HG02943 (cell line): ENCODE measurements at regions not wholly inside any gene's neighbourhood (a gene's known extent, or its start where the extent isn't known, plus 50 kb on each side); places are given as distances from the start of the nearest gene placed in this dataset.

ENCODE experiments used
- ATAC-seq: cut with Tn5 transposase; IDR thresholded peaks from one replicate; pipeline ENCODE4 v1.9.1; 2021; ENCODE audit warnings: mild to moderate bottlenecking, low read depth, moderate library complexity; ENCODE audit not compliant: unreplicated experiment

DNA sequence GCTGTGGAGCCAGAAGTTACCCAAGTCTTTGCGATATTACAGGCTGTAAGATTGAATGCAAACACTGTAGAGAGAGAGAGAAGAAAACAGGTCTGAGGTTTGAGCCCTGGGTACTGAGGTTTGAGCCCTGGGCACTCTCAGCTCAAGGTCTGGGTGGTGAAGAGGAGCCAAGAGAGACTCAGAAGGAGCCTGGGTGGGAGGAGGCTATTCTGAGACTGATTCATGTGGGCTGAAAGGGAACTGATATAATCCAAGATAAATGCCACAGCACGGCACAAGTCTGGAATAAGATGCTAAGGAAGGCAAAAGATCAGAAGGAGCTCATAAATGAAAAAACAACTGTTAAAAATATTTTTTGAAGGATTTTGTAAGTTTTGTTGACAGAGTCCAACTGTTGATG is 407.6 kb upstream of the HS6ST1 start:
- ATAC-seq = no peak

DNA sequence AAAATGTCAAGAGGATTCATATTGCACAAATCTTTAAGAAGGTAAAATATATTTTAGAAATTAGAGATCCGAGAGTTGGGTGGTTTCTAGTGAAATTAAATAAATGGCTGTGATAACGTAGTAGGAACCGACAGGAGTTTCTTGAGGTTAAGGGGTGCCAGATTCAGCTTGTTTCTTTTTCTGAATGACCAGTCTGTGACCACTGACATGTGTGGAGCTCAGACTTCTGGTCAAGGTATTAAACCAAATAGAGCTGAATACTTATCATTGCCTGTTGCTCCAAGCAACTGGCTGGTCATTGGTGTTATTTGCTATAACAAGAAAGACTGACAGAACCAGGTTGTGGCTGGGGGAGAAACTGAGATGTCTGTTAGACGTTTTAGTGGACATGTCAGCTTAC is 408.2 kb upstream of the HS6ST1 start:
- ATAC-seq = no peak

DNA sequence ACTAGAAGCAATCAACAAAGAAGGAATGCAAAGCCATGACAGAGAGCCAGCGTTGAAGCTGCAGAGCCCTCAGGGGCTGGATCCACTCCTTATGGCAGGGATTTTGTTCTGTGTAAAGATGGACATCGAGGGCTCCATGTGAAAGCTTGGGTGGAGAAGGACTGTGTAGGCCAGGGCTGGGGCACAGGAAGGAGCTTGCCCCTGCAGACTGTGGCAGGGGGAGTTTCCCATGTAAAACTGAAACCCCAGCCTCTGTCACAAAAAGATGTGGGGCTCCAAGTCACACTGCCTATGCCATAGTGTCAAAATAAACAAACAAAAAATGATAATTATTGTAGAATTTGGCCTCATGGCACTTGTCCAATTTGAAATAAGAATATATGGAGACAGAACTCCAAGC is 408.7 kb upstream of the HS6ST1 start:
- ATAC-seq = peak; percentile 80

DNA sequence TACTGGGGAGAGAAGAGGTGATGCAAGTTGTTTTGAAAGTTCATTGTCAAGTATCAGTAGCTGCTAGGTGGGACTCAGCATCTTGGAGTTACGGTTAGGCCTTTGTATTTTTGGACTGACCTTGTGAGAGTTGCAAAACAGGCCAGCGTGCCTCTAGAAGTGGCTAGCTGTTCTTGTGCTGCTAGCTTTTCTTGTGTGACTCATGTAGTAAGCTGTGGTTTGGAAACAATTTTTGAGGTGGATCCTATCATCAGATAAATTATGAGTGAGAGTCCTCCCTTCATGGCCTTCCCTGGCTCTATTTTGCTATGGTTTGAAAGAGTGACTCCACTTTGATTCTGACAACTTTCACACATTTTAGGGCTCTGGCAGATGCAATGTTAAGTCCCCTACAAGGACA is 409.2 kb upstream of the HS6ST1 start:
- no peak for ATAC-seq

DNA sequence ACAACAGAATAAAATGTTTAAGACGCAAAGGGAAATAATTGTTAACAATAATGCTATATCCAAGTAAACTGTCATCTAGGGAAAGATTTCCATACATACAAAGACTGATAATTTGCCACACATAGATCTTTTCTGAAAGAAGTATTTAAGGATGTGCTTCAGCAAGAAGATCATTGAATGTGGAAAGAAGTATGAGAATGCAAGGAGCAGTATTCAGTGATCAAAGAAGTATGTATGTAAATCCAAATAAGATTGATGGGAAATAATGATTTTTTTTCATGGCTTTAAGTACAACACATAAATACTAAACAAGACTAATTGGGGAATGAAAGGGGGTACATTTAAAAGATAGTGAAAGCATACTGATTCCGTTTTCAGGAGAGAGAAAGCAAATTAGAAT is 410.4 kb upstream of the HS6ST1 start:
- ATAC-seq = no peak

DNA sequence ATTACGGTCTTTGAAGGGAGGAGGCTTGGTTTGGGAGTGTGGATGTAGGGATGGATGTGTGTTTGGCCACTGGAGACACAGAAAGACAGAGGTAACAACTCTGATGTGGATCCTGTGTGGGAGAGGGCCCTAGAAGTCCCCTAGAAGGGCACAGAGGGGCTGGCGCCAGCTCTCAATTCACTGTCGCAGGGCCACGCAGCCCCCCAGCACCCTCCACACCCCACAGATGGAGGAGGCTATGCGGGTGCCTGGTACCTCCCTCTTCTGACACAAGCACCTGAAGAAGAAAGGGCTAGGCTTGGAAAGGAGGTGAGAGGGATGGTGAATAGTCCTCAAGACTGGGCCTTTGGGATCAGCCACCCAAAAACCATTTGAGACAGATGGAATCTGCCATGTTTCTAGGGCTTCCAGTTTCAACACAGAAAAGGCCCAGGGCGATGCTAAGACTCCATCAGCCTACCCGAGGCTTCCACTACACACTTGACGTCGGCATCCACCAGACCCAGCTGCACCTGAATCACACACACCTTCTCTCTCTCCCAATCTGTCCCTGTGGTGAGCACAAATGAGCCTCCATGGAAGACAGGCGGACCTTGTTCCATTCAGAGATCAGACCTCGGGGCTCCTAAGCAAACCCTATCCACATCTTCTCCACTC is 413.5 kb upstream of the HS6ST1 start:
- no peak for ATAC-seq

DNA sequence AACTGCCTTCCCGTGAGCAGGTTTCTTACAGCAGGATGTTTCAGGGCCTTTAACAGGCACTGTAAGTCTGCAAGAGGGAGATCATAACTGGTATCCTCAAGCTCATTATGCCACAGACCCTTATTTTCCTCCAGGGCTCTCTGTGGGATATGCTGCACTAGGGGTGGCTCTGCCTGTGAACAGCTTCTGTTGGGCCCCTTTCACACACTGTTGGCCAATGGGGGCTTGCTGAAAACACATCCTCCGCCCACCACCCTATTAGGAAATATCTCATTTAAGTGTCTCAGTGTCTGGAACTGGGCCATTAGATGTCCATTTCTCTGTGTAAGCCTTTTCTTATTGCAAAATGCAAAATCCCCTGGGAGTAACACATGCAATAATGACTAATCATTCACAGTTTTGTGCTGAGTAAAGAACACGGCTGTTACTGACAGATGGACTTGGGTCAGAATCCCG is 414.3 kb upstream of the HS6ST1 start:
- no peak for ATAC-seq

DNA sequence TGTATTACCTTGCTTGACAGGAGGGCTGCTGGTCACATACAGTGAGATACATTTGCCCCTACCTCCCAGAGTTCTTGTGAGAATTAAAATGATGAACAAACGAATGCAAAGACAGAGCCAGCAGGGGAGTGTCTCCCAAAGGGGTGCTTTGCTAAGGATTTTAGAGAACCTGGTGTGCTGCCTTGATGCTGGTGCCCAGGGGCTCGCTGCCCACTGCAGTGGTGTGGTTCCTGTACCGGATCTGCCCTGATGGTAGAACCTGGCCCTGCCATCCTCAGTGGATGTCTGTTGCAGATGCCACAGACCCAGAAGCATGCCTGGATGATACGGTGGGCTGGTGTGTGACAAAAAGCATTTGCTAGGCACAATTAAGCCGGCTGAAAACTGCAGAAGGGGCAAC is 414.8 kb upstream of the HS6ST1 start:
- ATAC-seq = no peak

DNA sequence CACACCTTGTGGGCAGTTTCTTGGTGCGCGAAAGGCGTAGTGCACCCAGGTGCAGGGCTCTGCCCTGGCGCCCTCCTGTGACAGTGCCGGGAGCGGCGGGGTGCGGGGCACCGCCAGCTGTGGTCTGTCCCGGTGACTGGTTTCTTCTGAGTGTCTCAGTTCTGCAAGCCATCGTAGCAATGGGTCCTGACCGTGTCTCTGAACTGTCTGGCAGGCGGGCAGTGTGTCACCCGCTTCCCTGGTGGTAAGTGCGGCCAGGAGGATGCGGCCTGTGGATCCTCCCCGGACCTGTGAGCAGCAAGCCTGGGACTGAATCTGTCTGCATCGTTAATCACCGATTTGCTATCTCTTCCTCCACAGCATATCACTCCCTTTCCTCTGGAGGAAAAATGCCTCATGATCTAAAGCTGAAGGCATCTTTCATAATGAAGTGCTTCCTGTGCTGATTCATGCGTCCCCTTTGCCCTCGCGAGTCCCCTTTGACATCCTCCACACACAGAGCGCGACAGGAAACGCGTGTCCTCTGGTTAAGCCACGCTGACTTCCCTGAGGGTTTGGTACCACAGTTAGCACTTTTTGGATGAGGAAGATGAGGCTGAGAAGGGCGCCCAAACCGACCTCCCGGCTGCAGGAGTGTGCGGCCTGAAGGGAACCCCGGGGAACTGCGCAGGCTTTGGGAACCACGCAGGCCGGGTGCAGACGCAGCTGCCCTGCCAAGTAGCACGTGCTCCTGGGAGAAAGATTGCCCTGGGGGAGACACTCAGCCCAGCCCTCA is 416.0 kb upstream of the HS6ST1 start:
- ATAC-seq = no peak

DNA sequence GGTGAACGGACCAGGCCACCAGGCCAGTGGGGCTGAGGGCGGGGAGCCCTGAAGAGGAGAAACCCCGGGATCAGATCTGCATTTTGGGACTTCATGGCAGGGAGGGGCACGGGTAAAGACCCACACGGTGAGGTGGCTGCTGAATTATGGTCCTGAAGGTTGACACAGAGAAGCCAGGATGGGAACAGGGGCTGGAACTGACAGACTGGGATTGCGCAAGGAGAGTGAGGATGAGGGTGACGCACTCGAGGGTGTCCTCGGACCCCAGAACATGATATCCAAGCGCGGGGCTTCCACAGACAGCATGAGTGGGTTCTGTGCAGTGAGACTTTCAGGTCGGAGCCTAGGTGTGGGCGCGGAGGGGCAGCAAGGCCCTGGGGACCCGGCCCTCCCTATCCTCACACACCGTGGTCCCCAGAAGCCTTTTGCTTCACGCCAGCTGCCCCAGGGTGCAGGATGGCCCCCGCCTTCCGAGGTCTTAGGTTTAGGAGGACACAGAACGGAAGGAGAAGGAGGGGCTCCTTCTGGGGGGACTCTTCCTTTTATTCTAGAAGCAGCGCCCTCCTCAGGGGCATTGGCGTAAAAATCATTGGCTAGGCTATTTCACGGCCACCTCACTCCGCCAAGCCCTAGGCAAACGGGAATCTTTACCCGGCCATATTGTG is 416.8 kb upstream of the HS6ST1 start:
- ATAC-seq = no peak

DNA sequence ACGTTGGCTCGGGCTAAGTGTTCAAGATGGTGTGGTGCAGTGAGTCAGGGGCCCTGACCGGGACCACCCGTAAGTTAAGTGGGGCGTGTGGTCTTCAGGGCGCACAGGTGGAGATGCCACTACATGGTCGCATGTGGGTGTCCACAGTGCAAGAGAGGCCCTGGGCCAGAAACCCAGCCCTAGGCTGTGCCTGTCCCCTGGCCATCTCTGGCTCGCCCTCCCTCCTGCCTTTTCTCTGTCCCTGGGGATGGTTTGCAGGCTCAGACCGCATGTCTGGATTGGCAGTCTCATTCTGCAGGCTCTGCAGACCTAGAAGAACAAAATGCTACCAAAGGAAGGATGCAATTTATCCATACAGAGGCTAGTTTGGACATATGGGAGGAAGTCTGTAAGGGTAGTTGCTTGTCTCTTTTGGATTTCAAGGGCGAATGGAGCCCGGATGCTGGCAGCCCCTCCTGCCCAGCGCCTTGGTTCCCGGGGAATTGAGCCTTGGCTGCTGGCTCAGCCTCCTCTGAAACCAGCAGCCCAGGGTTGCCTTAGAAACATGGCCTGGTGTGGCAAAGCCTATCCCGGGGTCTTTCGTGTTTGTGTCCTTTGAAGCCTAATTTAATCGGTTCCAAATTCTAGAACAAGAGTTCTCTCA is 417.5 kb upstream of the HS6ST1 start:
- no peak for ATAC-seq

DNA sequence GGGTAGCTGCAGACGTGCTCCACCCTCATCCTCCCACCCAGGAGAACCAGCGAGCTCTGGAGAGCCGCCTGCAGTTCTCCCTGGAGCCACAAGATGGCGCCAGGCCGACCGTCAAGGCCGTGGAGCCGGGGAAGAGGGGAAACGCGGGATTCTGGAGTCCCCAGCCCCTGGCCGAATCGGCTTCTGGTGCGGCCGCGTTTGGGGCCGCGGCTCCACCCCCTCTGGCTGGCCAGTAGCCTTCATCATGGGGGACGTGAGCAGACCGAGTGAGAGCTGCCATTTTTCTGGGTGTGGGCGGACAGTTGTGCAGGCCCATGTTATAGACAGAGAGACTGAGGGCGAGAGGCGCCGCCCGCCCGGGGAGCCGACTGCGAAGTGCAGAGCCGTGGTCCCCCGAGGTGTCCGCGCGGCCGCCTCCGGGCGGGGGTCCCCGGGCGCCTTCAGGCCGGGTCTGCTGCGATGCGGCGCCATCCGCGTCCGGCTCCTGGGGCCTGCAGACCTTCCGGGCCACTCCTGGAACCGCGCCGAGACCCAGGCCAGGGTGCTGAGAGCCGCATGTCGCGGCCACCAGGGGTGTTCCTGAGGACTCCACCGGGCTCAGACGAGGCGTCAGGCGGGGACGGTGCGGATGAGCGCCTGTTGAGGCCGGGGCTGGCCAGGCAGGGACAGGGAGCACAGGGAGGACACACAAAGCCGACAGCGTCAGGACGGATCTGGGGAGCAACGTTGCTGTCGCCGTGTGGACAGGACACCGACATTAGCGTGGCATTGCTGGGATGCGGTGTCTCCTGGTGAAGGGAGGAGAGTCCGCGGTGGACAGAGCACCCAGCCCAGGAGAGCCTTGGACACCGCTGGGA is 418.2 kb upstream of the HS6ST1 start:
- no peak for ATAC-seq

DNA sequence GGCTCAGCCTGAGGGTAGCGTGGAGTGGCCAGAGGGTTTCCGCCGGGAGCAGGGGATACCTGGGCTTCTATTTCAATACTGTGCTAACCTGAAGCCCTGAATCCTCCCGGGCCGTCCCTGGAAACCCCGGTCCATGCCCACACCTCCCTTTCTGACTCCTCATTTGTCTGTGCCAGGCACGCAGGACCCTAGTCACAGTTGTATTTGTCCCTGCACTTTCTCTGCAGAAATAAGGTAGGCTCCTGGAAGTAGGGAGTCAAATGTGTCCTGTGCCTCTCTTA is 418.8 kb upstream of the HS6ST1 start:
- no peak for ATAC-seq

DNA sequence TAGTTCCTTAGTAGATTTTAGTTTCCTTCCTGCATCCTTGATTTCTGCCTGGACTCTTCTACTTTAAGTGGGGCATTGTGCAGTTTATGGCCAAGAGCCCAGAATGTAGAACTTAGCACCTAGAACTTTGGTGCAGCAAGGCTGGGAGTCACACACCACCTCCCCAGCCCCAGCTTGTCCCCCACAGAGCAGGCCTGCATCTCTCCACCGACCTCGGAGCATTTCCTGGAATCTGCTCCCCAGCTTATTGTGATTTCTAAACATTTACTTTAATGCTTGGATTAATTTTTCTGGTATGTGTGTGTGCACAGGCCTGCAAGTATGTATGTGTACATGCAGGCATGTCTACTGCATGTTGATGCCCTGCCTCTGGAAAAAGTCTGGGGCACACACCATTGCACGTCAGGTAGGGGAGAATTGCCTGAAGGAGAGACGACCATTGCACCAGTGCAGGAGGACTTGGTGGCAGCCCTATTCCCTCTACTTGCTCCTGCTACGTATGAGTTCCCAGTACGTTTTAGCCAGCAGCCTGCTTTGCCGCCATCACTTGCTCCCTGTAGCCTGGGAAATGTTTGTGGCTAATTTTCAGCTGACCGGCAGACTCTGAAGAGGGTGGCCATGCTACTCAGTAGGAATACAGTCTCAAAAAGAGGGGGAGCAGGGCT is 419.9 kb upstream of the HS6ST1 start:
- ATAC-seq = no peak

DNA sequence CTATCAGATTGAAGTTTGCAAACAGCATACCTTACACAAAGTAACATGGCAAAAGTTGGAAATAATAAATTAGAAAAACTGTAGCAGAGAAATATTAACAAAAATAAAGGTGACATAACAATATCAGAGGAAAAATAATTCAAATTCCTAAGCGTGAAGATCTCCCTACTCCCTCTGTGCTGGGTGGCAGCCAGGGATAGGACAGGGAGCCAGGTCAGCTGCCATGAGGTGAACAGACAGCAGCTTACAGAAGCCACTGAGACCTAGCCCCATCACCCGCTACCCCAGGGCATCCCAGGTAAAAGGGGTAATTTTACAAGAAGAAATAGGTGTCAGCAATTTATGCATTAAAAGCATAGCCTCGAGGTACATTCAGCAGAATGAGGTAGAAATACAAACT is 423.8 kb upstream of the HS6ST1 start:
- ATAC-seq = no peak

DNA sequence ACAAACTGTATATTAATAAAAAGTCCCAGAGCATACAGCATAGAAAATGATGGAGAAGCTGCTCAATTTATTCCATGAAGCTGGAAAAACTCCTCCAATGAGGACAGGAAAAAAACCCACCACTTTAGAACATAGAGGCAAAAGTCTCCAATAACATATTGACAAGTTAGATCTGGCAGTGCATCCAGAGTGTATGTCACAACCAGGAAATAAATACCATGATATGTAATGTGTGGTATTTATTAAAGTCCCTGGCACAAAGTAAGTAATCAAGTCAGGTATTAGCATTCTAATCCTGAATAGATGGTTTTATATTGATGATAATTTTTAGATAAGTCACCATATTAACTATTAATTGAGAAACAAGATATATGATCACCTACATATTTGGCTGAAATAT is 427.3 kb upstream of the HS6ST1 start:
- ATAC-seq = no peak

DNA sequence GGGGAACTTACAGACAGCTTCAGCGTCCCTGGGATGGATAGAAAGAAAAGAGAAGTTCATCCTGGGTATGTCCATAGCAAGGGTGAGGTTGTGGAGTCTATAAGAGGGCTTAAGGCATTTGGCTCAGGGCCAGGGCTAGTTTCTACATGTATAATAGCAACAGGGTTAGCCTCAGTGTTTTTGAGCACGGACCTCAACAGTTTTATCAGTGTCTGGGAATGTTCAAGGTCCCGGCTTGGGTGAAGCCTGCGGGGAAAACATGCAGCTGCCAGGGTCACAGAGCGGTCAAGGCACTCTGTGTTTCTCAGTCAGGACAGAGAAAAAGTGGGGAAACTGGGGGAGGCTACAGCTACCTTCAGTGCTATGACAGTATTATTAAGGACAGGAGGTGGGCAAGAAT is 427.7 kb upstream of the HS6ST1 start:
- no peak for ATAC-seq

DNA sequence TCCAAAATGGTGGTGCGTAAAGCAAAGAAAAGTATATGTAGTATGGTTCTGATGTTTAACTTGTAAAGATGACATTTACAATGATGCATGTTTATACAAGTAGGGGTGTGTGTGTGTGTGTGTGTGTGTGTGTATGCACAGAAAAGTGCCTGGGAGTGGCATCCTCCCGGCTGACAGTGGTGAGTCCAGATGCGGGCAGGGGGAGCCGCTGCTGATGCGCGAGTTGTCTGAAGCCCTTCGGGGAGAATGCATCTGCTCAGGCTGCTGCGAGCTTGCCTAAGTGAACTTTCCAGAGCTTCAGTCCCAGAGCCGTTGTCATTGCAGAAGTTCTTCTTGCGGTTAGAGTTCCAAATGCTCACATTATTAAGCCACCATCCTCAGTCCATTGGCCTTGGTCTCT is 429.7 kb upstream of the HS6ST1 start:
- ATAC-seq = no peak

DNA sequence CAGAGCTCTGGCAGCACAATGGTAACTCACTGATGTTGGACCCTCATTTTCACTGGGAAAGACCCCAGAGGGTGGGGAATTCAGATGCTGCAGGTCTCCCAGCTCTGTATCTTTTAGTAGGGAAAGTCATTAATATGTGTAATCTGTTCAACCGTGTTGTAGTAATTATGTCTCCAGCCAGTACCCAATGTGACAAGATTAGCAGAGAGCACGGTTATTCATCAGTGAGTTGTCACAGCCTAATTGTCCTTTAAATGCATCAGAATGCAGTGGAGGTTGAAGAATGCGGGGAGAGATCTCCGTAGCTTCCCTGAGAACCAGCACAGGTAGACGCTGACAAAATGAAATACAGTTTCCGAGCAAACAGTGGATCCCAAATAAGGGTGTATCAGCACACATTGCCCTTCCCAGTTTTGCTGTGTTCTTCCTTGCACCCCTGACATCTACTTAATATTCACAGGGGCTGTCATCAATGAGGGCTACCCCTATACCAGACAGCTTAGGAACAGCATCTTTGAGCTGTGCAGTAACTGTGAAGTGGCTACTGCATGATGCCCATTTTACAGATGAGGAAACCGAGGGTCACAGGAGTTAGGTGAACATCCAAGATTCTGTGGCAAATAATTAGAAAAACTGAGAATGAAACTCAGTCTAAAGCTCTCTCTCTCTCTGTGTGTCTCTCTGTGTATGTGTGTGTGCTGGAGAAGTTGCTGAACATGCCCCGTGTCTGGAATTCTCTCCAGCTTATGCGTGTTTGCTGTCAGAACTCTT is 430.4 kb upstream of the HS6ST1 start:
- ATAC-seq = no peak
